AG04449 (cell line): ENCODE measurements at regions not wholly inside any gene's neighbourhood (a gene's known extent, or its start where the extent isn't known, plus 50 kb on each side); places are given as distances from the start of the nearest gene placed in this dataset.

Experiments
- CTCF ChIA-PET: fragments of 350-600 bp; formaldehyde crosslinking; extraction: SDS; loops from one replicate; lab custom pipeline; 2021; ENCODE audit warnings: antibody characterized with exemption; lab: Yijun Ruan, JAX
- POLR2A ChIA-PET: fragments of 400-600, 350-600 bp; formaldehyde crosslinking; extraction: SDS; loops from one replicate; lab custom pipeline; 2020; ENCODE audit warnings: antibody characterized with exemption, inconsistent platforms; lab: Yijun Ruan, JAX
- DNase-seq: peaks from one replicate; pipeline ENCODE4 v3.0.0-alpha.2; 2010; ENCODE audit warnings: low read depth, low spot score
- H3K4me3 ChIP-seq: 2 replicates; pipeline ENCODE4 v1.5.1; 2011; ENCODE audit warnings: low read depth, mild to moderate bottlenecking, control low read depth, low read length
- CTCF ChIP-seq: IDR thresholded peaks from one replicate; pipeline ENCODE4 v1.5.1; 2011; ENCODE audit warnings: mild to moderate bottlenecking, moderate library complexity, low read length, control low read depth, inconsistent platforms; ENCODE audit not compliant: insufficient read depth; ENCODE audit errors: missing control alignments

- no peak for DNase-seq
- ChIA-PET CTCF (no interaction called here), POLR2A (no interaction called here)
- no peak for TF ChIP-seq CTCF
- no peak overlapping the region for H3K4me3 ChIP-seq
Measured at GRCh38 chr15:79541196-79541595, 109.1 kb downstream of the MINAR1 start.

- H3K4me3 ChIP-seq: no peak overlapping the region
- no peak for TF ChIP-seq CTCF
- ChIA-PET POLR2A (no interaction called here), CTCF (no interaction called here)
- no peak for DNase-seq
Measured at GRCh38 chr15:79543097-79543496, 111.0 kb downstream of the MINAR1 start.

GRCh38 chr15:79549196-79549595, 117.1 kb downstream of the MINAR1 start:
- no peak overlapping the region for H3K4me3 ChIP-seq
- POLR2A ChIA-PET: no interaction called here
- no peak for DNase-seq
- no peak for TF ChIP-seq CTCF
- CTCF ChIA-PET: no interaction called here

- ChIA-PET POLR2A (no interaction called here), CTCF (no interaction called here)
- no peak overlapping the region for H3K4me3 ChIP-seq
- TF ChIP-seq CTCF: no peak
- no peak for DNase-seq
Measured at GRCh38 chr15:79560384-79560783, 128.2 kb downstream of the MINAR1 start.

- DNase-seq: no peak
- POLR2A ChIA-PET: no interaction called here
- no peak overlapping the region for H3K4me3 ChIP-seq
- TF ChIP-seq CTCF: no peak
- CTCF ChIA-PET: no interaction called here
Measured at GRCh38 chr15:79561982-79562381, 129.8 kb downstream of the MINAR1 start.

GRCh38 chr15:79562403-79562815, 130.3 kb downstream of the MINAR1 start:
- DNase-seq: no peak
- ChIA-PET CTCF (no interaction called here), POLR2A (no interaction called here)
- H3K4me3 ChIP-seq: no peak overlapping the region
- TF ChIP-seq CTCF: no peak
